Uterus (tissue), 2 donors: ENCODE measurements at regions not wholly inside any gene's neighbourhood (a gene's known extent, or its start where the extent isn't known, plus 50 kb on each side); places are given as distances from the start of the nearest gene placed in this dataset.

Source experiments
- CTCF ChIP-seq, 4 experiments: fragments of 200-600 bp in 2 of 4; fragments of 450-650 bp in 2 of 4; sonication (generic) in 2 of 4; IDR thresholded peaks; one replicate each; pipeline ENCODE4 v1.5.1; 2016 to 2019; ENCODE audit warnings: antibody characterized with exemption in 4 of 4, mild to moderate bottlenecking in 2 of 4, moderate library complexity in 1 of 4
- POLR2A ChIP-seq, 2 donors: fragments of 450-650 bp; IDR thresholded peaks; one replicate each; pipeline ENCODE4 v1.6.1; 2016; ENCODE audit warnings: antibody characterized with exemption in 2 of 2, mild to moderate bottlenecking in 1 of 2, moderate library complexity in 1 of 2

GRCh38 chr1:30623431-30623830 is 100.0 kb downstream of the MATN1 start:
- TF ChIP-seq CTCF (IDR thresholded peaks at IDR 0.05), result no peak
- no peak for TF ChIP-seq POLR2A (IDR thresholded peaks at IDR 0.05)
